DND-41 (cell line): ENCODE measurements at regions not wholly inside any gene's neighbourhood (a gene's known extent, or its start where the extent isn't known, plus 50 kb on each side); places are given as distances from the start of the nearest gene placed in this dataset.
"Not testable (repeated sequence)": the region's sequence is repeated elsewhere in the genome, so short reads cannot be mapped to it uniquely, and the experiment has no call there.

Experiments
- ATAC-seq: fragments of 200-7000 bp; cut with Tn5 transposase; 3 replicates; pipeline ENCODE4 v1.9.1; 2021; ENCODE audit warnings: low read depth; ENCODE audit not compliant: insufficient read depth
- DNase-seq: peaks from one replicate; pipeline ENCODE4 v3.0.0-alpha.2; 2020
- H2AFZ ChIP-seq: 2 replicates; pipeline ENCODE4 v1.6.0; 2012; ENCODE audit warnings: low read depth, low read length
- H3K27ac ChIP-seq: 2 replicates; pipeline ENCODE4 v1.5.1; 2012; ENCODE audit warnings: low read length, inconsistent platforms
- H3K27me3 ChIP-seq: fragments of 200-600 bp; sonication (generic); 2 replicates; pipeline ENCODE4 v1.6.0; 2012; ENCODE audit warnings: low read length, mild to moderate bottlenecking, inconsistent platforms; ENCODE audit not compliant: insufficient read depth, poor library complexity
- H3K36me3 ChIP-seq: 2 replicates; pipeline ENCODE4 v1.5.1; 2012; ENCODE audit warnings: low read length, inconsistent platforms; ENCODE audit not compliant: insufficient read depth
- H3K4me1 ChIP-seq: 2 replicates; pipeline ENCODE4 v1.5.1; 2012; ENCODE audit warnings: mild to moderate bottlenecking, low read length; ENCODE audit not compliant: insufficient read depth
- H3K4me2 ChIP-seq: 2 replicates; pipeline ENCODE4 v1.6.0; 2012; ENCODE audit warnings: mild to moderate bottlenecking, moderate library complexity, low read length, inconsistent platforms; ENCODE audit not compliant: insufficient read depth
- H3K4me3 ChIP-seq, 2 experiments: fragments of 200-600 bp in 1 of 2; shearing (Covaris generic) in 1 of 2; 2 replicates each; pipeline ENCODE4 v1.5.1; 2012 to 2016; ENCODE audit warnings: inconsistent platforms in 2 of 2, low read length in 2 of 2, mild to moderate bottlenecking in 2 of 2, low read depth in 1 of 2, moderate library complexity in 1 of 2
- H3K79me2 ChIP-seq: 2 replicates; pipeline ENCODE4 v1.6.0; 2012; ENCODE audit warnings: low read length, inconsistent platforms; ENCODE audit not compliant: insufficient read depth
- H3K9ac ChIP-seq: 2 replicates; pipeline ENCODE4 v1.6.0; 2012; ENCODE audit warnings: low read depth, mild to moderate bottlenecking, inconsistent platforms, low read length, moderate library complexity
- H3K9me3 ChIP-seq: 2 replicates; pipeline ENCODE4 v1.5.1; 2012; ENCODE audit warnings: low read length, moderate library complexity, mild to moderate bottlenecking, inconsistent platforms; ENCODE audit not compliant: insufficient read depth, severe bottlenecking
- H4K20me1 ChIP-seq: 2 replicates; pipeline ENCODE4 v1.6.0; 2012; ENCODE audit warnings: low read length; ENCODE audit not compliant: insufficient read depth
- CTCF ChIP-seq: IDR thresholded peaks from 2 replicates; pipeline ENCODE4 v1.5.1; 2012; ENCODE audit warnings: borderline replicate concordance, low read length, moderate library complexity, mild to moderate bottlenecking; ENCODE audit not compliant: poor library complexity, severe bottlenecking; ENCODE audit errors: extremely low read depth
- EZH2 ChIP-seq: IDR thresholded peaks from 3 replicates; pipeline ENCODE4 v1.6.1; 2012; ENCODE audit warnings: borderline replicate concordance, low read depth, mild to moderate bottlenecking, moderate library complexity, low read length, inconsistent platforms; ENCODE audit not compliant: severe bottlenecking

- H3K79me2 ChIP-seq, result no peaks in the 10 kb centered on the region
- no peaks in the 10 kb centered on the region for H3K9me3 ChIP-seq
- no peak overlapping the region for H3K9ac ChIP-seq
- H3K4me3 ChIP-seq, result no peak overlapping the region
- no peak overlapping the region for H3K27ac ChIP-seq
- no peak for ATAC-seq
- H2AFZ ChIP-seq, result no peak overlapping the region
- H4K20me1 ChIP-seq, result no peaks in the 10 kb centered on the region
- H3K4me2 ChIP-seq, result no peak overlapping the region
- DNase-seq, result no peak
- no peaks in the 10 kb centered on the region for H3K36me3 ChIP-seq
- no peaks in the 10 kb centered on the region for H3K27me3 ChIP-seq
- TF ChIP-seq EZH2 (no peak), CTCF (no peak)
- H3K4me1 ChIP-seq, result no peaks in the 10 kb centered on the region
Observed at GRCh38 chr5:107739661-107740060, 68.9 kb upstream of the EFNA5 start.

- H3K27ac ChIP-seq, result no peak overlapping the region
- TF ChIP-seq EZH2 (no peak), CTCF (no peak)
- H3K27me3 ChIP-seq, result no peaks in the 10 kb centered on the region
- no peaks in the 10 kb centered on the region for H3K4me1 ChIP-seq
- H2AFZ ChIP-seq, result no peak overlapping the region
- H3K36me3 ChIP-seq, result no peaks in the 10 kb centered on the region
- no peak overlapping the region for H3K9ac ChIP-seq
- ATAC-seq (0 out of 3 replicates have a peak, but pooled peaks have one; percentile 22), DNase-seq (no peak)
- H3K4me3 ChIP-seq, result no peak overlapping the region
- no peaks in the 10 kb centered on the region for H4K20me1 ChIP-seq
- H3K79me2 ChIP-seq, result no peaks in the 10 kb centered on the region
- H3K9me3 ChIP-seq, result no peaks in the 10 kb centered on the region
- H3K4me2 ChIP-seq, result no peak overlapping the region
Observed at GRCh38 chr5:107736638-107737037, 65.9 kb upstream of the EFNA5 start.

- not testable (repeated sequence) for H3K4me3 ChIP-seq, H3K9me3 ChIP-seq, H3K4me1 ChIP-seq, DNase-seq, H3K9ac ChIP-seq, H3K27me3 ChIP-seq, H3K27ac ChIP-seq, H4K20me1 ChIP-seq, H2AFZ ChIP-seq, H3K79me2 ChIP-seq, H3K36me3 ChIP-seq, H3K4me2 ChIP-seq
- peak; percentile 62 for ATAC-seq
Observed at GRCh38 chr5:107736089-107736488, 65.4 kb upstream of the EFNA5 start.

- Histone ChIP-seq H3K79me2 (no peaks in the 10 kb centered on the region), H3K36me3 (no peaks in the 10 kb centered on the region), H3K9me3 (no peaks in the 10 kb centered on the region), H3K4me1 (no peaks in the 10 kb centered on the region), H3K9ac (no peak overlapping the region), H4K20me1 (no peaks in the 10 kb centered on the region), H3K4me3 (no peak overlapping the region), H3K27ac (no peak overlapping the region), H2AFZ (no peak overlapping the region), H3K27me3 (no peaks in the 10 kb centered on the region), H3K4me2 (no peak overlapping the region)
- TF ChIP-seq EZH2 (no peak), CTCF (no peak)
- ATAC-seq (no peak), DNase-seq (no peak)
Observed at GRCh38 chr5:107735558-107735957, 64.8 kb upstream of the EFNA5 start.
